Peyer's patch (tissue), 4 donors: ENCODE measurements at regions not wholly inside any gene's neighbourhood (a gene's known extent, or its start where the extent isn't known, plus 50 kb on each side); places are given as distances from the start of the nearest gene placed in this dataset.

Experiments used
- DNase-seq, 3 donors: peaks; one replicate each; pipeline ENCODE4 v3.0.0-alpha.2; 2017 to 2019
- H3K27ac ChIP-seq, 4 donors: fragments of 200-600 bp; sonication (generic); one replicate each; pipeline ENCODE4 v1.5.1; 2016 to 2019
- H3K27me3 ChIP-seq, 2 donors: fragments of 200-600 bp; sonication (generic); one replicate each; pipeline ENCODE4 v1.5.1; 2019
- H3K36me3 ChIP-seq, 3 donors: fragments of 200-600 bp; sonication (generic); one replicate each; pipeline ENCODE4 v1.5.1; 2016 to 2019
- H3K4me1 ChIP-seq, 4 donors: fragments of 200-600 bp; sonication (generic); one replicate each; pipeline ENCODE4 v1.5.1; 2016 to 2019
- H3K4me3 ChIP-seq, 4 donors: fragments of 200-600 bp; sonication (generic); 1 replicate in 3 of 4; 2 replicates in 1 of 4; pipeline ENCODE4 v1.5.1; 2016 to 2019; ENCODE audit warnings: mild to moderate bottlenecking in 1 of 4
- H3K9me3 ChIP-seq, 4 donors: fragments of 200-600 bp; sonication (generic); one replicate each; pipeline ENCODE4 v1.5.1; 2016 to 2019; ENCODE audit warnings: mild to moderate bottlenecking in 1 of 4
- CTCF ChIP-seq, 6 experiments: fragments of 450-650 bp in 4 of 6; fragments of 200-600 bp in 2 of 6; sonication (generic) in 1 of 6; IDR thresholded peaks; one replicate each; pipeline ENCODE4 v1.5.1; 2017 to 2019; ENCODE audit warnings: antibody characterized with exemption in 6 of 6, mild to moderate bottlenecking in 3 of 6, moderate library complexity in 1 of 6
- POLR2A ChIP-seq, 2 donors: fragments of 450-650 bp; IDR thresholded peaks; one replicate each; pipeline ENCODE4 v1.5.1; 2017; ENCODE audit warnings: antibody characterized with exemption in 2 of 2, mild to moderate bottlenecking in 2 of 2, moderate library complexity in 2 of 2

- TF ChIP-seq POLR2A (IDR thresholded peaks at IDR 0.05) (no peak), CTCF (IDR thresholded peaks at IDR 0.05) (no peak)
- H3K4me1 ChIP-seq, result no peaks in the 10 kb centered on the region
- no peaks in the 10 kb centered on the region for H3K36me3 ChIP-seq
- H3K27ac ChIP-seq, result no peak overlapping the region
- no peak for DNase-seq
- H3K4me3 ChIP-seq, result no peak overlapping the region
- H3K27me3 ChIP-seq, result no peaks in the 10 kb centered on the region
- no peaks in the 10 kb centered on the region for H3K9me3 ChIP-seq
Measured at GRCh38 chr14:37901978-37902377, 305.7 kb upstream of the SSTR1 start.

- TF ChIP-seq POLR2A (IDR thresholded peaks at IDR 0.05), result no peak
- TF ChIP-seq CTCF (IDR thresholded peaks at IDR 0.05), result peak in 4 of 6 experiments; percentile 50 to 66 (median 62)
- no peaks in the 10 kb centered on the region for H3K9me3 ChIP-seq
- no peak overlapping the region for H3K27ac ChIP-seq
- H3K4me3 ChIP-seq, result no peak overlapping the region
- no peaks in the 10 kb centered on the region for H3K4me1 ChIP-seq
- no peaks in the 10 kb centered on the region for H3K27me3 ChIP-seq
- DNase-seq, result no peak
- H3K36me3 ChIP-seq, result no peaks in the 10 kb centered on the region
Measured at GRCh38 chr14:37903343-37904191, 304.1 kb upstream of the SSTR1 start.

- DNase-seq, result no peak
- H3K27me3 ChIP-seq, result no peaks in the 10 kb centered on the region
- no peaks in the 10 kb centered on the region for H3K9me3 ChIP-seq
- no peaks in the 10 kb centered on the region for H3K36me3 ChIP-seq
- H3K4me1 ChIP-seq, result no peaks in the 10 kb centered on the region
- no peak for TF ChIP-seq CTCF (IDR thresholded peaks at IDR 0.05)
- no peak for TF ChIP-seq POLR2A (IDR thresholded peaks at IDR 0.05)
- no peak overlapping the region for H3K27ac ChIP-seq
- no peak overlapping the region for H3K4me3 ChIP-seq
Measured at GRCh38 chr14:37924622-37925021, 283.1 kb upstream of the SSTR1 start.

- Histone ChIP-seq H3K36me3 (no peaks in the 10 kb centered on the region), H3K4me3 (no peak overlapping the region), H3K27ac (no peak overlapping the region), H3K27me3 (no peaks in the 10 kb centered on the region), H3K9me3 (no peaks in the 10 kb centered on the region), H3K4me1 (no peaks in the 10 kb centered on the region)
- TF ChIP-seq CTCF (IDR thresholded peaks at IDR 0.05) (no peak), POLR2A (IDR thresholded peaks at IDR 0.05) (no peak)
- no peak for DNase-seq
Measured at GRCh38 chr14:37932008-37932407, 275.7 kb upstream of the SSTR1 start.

GRCh38 chr14:37932481-37932880 lies 275.2 kb upstream of the SSTR1 start:
- H3K27ac ChIP-seq, result no peak overlapping the region
- H3K4me1 ChIP-seq, result no peaks in the 10 kb centered on the region
- no peak overlapping the region for H3K4me3 ChIP-seq
- no peak for DNase-seq
- TF ChIP-seq POLR2A (IDR thresholded peaks at IDR 0.05) (no peak), CTCF (IDR thresholded peaks at IDR 0.05) (no peak)
- no peaks in the 10 kb centered on the region for H3K27me3 ChIP-seq
- H3K9me3 ChIP-seq, result no peaks in the 10 kb centered on the region
- H3K36me3 ChIP-seq, result no peaks in the 10 kb centered on the region
